ENCODE measurements at regions not wholly inside any gene's neighbourhood (a gene's known extent, or its start where the extent isn't known, plus 50 kb on each side); places are given as distances from the start of the nearest gene placed in this dataset.

DNA sequence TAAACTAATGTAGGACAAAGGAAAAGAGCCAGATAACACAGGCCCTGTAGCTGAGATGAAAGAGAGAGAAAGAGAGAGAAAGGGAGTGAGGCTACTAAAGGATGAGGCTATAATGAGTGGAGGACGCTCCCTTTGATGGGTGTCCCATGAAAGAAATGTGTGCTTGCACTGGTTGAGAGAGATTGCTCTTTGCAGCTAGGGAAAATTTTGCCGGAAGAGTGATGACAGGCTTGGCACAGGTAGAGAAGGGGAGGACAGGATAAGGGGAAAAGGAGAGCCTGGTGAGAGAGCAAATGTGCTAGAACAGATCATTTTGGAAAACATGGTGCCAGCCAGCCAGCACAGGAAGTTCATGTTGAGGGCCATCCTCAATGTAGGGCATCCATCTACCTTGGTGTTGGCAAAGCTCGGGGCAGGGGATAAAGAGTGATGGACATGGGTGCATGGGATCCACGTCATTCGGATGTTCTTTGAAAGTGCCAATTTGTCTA lies 248.6 kb downstream of the BTG1 start:
- Mint-ChIP-seq H3K9me3 (peaks cover 4% of the 10 kb centered on the region), H3K4me1 (peaks cover 15% of the 10 kb centered on the region), H3K4me3 (no peak overlapping the region), H3K36me3 (no peaks in the 10 kb centered on the region), H3K27ac (no peak overlapping the region), H3K27me3 (ENCODE audit: low read depth) (no peaks in the 10 kb centered on the region)
- DNase-seq (ENCODE audit: low spot score in 2 of 2, unreplicated experiment in 2 of 2): no peak
- TF ChIP-seq, protein P1, sequence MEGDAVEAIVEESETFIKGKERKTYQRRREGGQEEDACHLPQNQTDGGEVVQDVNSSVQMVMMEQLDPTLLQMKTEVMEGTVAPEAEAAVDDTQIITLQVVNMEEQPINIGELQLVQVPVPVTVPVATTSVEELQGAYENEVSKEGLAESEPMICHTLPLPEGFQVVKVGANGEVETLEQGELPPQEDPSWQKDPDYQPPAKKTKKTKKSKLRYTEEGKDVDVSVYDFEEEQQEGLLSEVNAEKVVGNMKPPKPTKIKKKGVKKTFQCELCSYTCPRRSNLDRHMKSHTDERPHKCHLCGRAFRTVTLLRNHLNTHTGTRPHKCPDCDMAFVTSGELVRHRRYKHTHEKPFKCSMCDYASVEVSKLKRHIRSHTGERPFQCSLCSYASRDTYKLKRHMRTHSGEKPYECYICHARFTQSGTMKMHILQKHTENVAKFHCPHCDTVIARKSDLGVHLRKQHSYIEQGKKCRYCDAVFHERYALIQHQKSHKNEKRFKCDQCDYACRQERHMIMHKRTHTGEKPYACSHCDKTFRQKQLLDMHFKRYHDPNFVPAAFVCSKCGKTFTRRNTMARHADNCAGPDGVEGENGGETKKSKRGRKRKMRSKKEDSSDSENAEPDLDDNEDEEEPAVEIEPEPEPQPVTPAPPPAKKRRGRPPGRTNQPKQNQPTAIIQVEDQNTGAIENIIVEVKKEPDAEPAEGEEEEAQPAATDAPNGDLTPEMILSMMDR (IDR thresholded peaks at IDR 0.05; ENCODE audit: unreplicated experiment): no peak

DNA sequence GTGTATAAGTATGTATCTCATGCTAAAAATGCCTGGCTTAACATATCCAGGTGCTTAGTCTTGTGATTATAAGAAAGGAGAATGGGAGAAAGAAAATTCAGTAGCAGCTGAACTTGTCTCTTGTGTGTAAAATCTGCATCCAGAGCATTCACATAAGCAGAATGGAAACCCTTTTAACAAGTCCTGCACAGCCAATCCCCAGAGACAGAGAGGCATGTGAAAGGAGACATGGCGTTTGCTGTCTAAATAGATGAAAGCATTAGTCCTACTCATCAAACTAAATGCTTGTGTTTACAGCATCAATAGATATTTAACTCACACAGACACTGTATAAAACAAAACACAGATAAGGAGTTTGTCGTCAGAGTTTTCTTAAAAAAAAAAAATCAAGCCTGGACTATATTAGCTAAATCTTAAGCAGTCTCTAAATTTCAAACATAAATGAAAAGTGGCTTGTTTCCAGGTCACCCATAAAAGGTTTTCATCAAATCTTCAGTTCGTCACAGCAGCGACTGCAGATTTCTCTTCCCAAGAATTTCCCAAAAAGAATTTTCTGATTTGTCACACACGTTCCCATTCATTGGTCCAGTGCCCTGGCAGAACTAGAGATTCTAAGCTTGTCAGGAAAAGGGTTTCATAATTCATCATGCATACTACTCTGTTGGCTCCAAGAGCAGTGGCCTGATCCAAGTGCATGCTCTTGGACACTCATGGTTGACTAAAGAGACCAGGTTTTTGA lies 249.2 kb downstream of the BTG1 start:
- DNase-seq (ENCODE audit: low spot score in 2 of 2, unreplicated experiment in 2 of 2): no peak
- Mint-ChIP-seq H3K27me3 (ENCODE audit: low read depth) (no peaks in the 10 kb centered on the region), H3K27ac (no peak overlapping the region), H3K9me3 (peaks cover 4% of the 10 kb centered on the region), H3K4me1 (peaks cover 17% of the 10 kb centered on the region), H3K36me3 (no peaks in the 10 kb centered on the region), H3K4me3 (no peak overlapping the region)
- TF ChIP-seq, protein P1 (IDR thresholded peaks at IDR 0.05; ENCODE audit: unreplicated experiment): no peak

DNA sequence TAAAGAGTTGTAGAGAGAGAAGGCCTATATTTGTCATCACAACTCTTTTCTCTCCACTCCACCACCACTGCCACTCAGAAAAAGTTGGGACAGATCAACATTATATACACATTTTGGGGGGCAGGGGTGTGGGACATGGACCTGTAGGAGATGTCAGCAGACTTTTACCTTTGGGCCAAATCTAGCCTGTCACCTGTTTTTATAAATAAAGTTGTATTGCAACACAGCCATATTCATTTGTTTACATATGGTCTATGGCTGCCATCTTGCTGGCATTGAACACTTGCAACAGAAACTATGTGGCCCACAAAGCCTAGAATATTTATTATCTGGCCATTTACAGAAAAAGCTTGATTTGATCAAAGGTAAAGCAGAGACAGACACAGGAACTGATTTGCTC lies 250.7 kb downstream of the BTG1 start:
- no peaks in the 10 kb centered on the region for H3K9me3 Mint-ChIP-seq
- H3K4me1 Mint-ChIP-seq: peaks cover 18% of the 10 kb centered on the region
- TF ChIP-seq, protein P1 (IDR thresholded peaks at IDR 0.05; ENCODE audit: unreplicated experiment): no peak
- no peak for DNase-seq (ENCODE audit: low spot score in 2 of 2, unreplicated experiment in 2 of 2)
- no peak overlapping the region for H3K4me3 Mint-ChIP-seq
- no peaks in the 10 kb centered on the region for H3K36me3 Mint-ChIP-seq
- no peaks in the 10 kb centered on the region for H3K27me3 Mint-ChIP-seq (ENCODE audit: low read depth)
- no peak overlapping the region for H3K27ac Mint-ChIP-seq

DNA sequence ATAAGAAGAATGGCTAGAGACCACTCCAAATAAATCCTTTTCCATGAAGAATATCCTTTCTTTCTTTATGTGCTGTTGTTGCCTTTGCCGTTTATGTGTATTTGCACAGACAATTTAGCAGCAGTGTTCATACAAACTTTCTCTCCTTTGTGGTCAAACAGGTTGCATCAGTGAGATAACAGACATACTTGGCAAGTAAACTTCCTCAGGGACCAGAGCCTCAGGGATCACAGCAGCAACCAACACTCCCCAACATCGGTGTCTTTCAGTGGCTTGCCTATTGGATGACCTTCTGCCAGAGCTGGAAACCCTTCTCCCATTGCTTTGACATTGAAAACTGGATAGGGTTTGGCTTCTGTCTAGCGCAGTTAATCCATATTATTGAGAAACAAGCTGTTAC lies 252.2 kb downstream of the BTG1 start:
- Mint-ChIP-seq H3K27ac (no peak overlapping the region), H3K4me3 (no peak overlapping the region), H3K36me3 (no peaks in the 10 kb centered on the region), H3K4me1 (peaks cover 23% of the 10 kb centered on the region), H3K9me3 (no peaks in the 10 kb centered on the region), H3K27me3 (ENCODE audit: low read depth) (no peaks in the 10 kb centered on the region)
- DNase-seq (ENCODE audit: low spot score in 2 of 2, unreplicated experiment in 2 of 2): no peak
- TF ChIP-seq, protein P1 (IDR thresholded peaks at IDR 0.05; ENCODE audit: unreplicated experiment): no peak

DNA sequence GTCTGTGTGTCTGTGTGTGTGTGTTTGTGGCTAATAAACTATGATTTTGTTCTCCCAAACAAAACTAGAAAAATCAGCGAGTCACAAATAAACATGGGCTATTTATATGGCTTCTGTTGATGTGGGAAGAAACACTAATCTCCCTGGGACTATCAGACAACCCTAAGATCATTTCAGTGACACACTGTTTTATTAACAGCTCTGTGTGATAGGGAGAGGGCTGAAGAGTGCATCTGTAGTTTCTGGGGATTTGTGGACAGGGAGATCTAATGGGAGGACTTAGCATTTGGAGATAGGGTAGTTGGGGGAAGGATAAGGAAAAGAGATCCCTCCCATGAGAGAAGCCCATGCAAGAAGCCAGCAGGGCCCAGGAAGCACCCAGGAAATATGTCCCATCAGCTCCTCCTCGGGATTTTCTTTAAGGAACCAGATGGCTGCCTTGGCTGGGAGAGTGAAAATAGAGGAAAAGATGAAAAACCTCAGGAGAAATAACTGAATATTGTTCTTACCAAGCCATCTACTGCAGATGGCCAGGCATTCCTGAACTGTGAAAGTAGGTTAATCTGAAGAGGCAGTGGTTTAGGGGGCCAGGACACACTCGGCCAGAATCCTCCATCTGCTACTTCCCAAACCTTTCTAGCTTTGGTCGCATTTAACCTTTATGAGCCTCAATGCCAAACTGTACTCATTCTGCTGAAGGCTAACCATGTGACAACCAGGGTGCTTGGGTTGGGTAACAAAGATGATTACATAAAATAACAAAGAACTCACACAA lies 253.4 kb downstream of the BTG1 start:
- Mint-ChIP-seq H3K27ac (no peak overlapping the region), H3K9me3 (no peaks in the 10 kb centered on the region), H3K27me3 (ENCODE audit: low read depth) (no peaks in the 10 kb centered on the region), H3K36me3 (no peaks in the 10 kb centered on the region), H3K4me3 (no peak overlapping the region), H3K4me1 (peaks cover 32% of the 10 kb centered on the region)
- DNase-seq (ENCODE audit: low spot score in 2 of 2, unreplicated experiment in 2 of 2): no peak
- TF ChIP-seq, protein P1 (IDR thresholded peaks at IDR 0.05; ENCODE audit: unreplicated experiment): no peak

All from mesothelial cell of epicardium (in vitro differentiated cells).